Hematopoietic multipotent progenitor cell treated with erythropoietin and hydrocortisone succinate and interleukin-3 and kit ligand, for 6 days (in vitro differentiated cells): ENCODE measurements at regions not wholly inside any gene's neighbourhood (a gene's known extent, or its start where the extent isn't known, plus 50 kb on each side); places are given as distances from the start of the nearest gene placed in this dataset.

Source experiments
- DNase-seq: peaks from one replicate; pipeline ENCODE4 v3.0.0-alpha.2; 2015

GRCh38 chr9:14560194-14560593, 133.0 kb downstream of the ZDHHC21 start:
- no peak for DNase-seq

GRCh38 chr9:14554886-14555285, 138.3 kb downstream of the ZDHHC21 start:
- DNase-seq = no peak

GRCh38 chr9:14547245-14548060, 145.8 kb downstream of the ZDHHC21 start:
- DNase-seq = no peak

GRCh38 chr9:14546693-14547092, 146.5 kb downstream of the ZDHHC21 start:
- DNase-seq = no peak

GRCh38 chr9:14542071-14542470, 151.2 kb downstream of the ZDHHC21 start:
- DNase-seq = no peak

GRCh38 chr9:14538526-14538925, 154.7 kb downstream of the ZDHHC21 start:
- DNase-seq = no peak

GRCh38 chr9:14535161-14535955, 157.9 kb downstream of the ZDHHC21 start:
- no peak for DNase-seq

GRCh38 chr9:14533867-14534640, 159.2 kb downstream of the ZDHHC21 start:
- no peak for DNase-seq

- no peak for DNase-seq
Observed at GRCh38 chr9:14532456-14533115, 160.6 kb downstream of the ZDHHC21 start.

GRCh38 chr9:14531341-14532269, 161.6 kb downstream of the ZDHHC21 start:
- DNase-seq = no peak

GRCh38 chr9:14530841-14531240, 162.4 kb downstream of the ZDHHC21 start:
- DNase-seq = no peak

GRCh38 chr9:14530366-14530765, 162.9 kb downstream of the ZDHHC21 start:
- no peak for DNase-seq

- no peak for DNase-seq
Observed at GRCh38 chr9:14529629-14530028, 163.6 kb downstream of the ZDHHC21 start.

GRCh38 chr9:14529054-14529453, 164.2 kb downstream of the ZDHHC21 start:
- DNase-seq = no peak

- no peak for DNase-seq
Observed at GRCh38 chr9:14526504-14526903, 166.7 kb downstream of the ZDHHC21 start.

- no peak for DNase-seq
Observed at GRCh38 chr9:14525856-14526255, 167.4 kb downstream of the ZDHHC21 start.

GRCh38 chr9:14524873-14525515, 168.2 kb downstream of the ZDHHC21 start:
- DNase-seq = no peak

- no peak for DNase-seq
Observed at GRCh38 chr9:14523545-14523944, 169.7 kb downstream of the ZDHHC21 start.

GRCh38 chr9:14522627-14523379, 170.4 kb downstream of the ZDHHC21 start:
- no peak for DNase-seq

GRCh38 chr9:14520341-14520740, 172.9 kb downstream of the ZDHHC21 start:
- DNase-seq = no peak
